Activated CD4-positive, alpha-beta memory T cell treated with anti-CD3 and anti-CD28 coated beads for 36 hours (primary cell): ENCODE measurements at regions not wholly inside any gene's neighbourhood (a gene's known extent, or its start where the extent isn't known, plus 50 kb on each side); places are given as distances from the start of the nearest gene placed in this dataset.

Source experiments
- CTCF ChIA-PET: fragments of 350-600 bp; sonication (Branson Sonifier 250); formaldehyde crosslinking; loops from one replicate; lab custom pipeline; 2021; ENCODE audit warnings: antibody characterized with exemption, inconsistent platforms; lab: Charles Lee
- POLR2A ChIA-PET: fragments of 350-600 bp; sonication (Branson Sonifier 250); formaldehyde crosslinking; loops from one replicate; lab custom pipeline; 2021; ENCODE audit warnings: antibody characterized with exemption; lab: Charles Lee
- DNase-seq: peaks from one replicate; pipeline ENCODE4 v3.0.0-alpha.2; 2020
- H3K27ac Mint-ChIP-seq: one replicate; pipeline ENCODE4 v1.8.0; 2021; ENCODE audit warnings: mixed read lengths
- H3K27me3 Mint-ChIP-seq: one replicate; pipeline ENCODE4 v1.8.0; 2021; ENCODE audit warnings: mixed read lengths
- H3K36me3 Mint-ChIP-seq: one replicate; pipeline ENCODE4 v1.8.0; 2021; ENCODE audit warnings: mixed read lengths
- H3K4me1 Mint-ChIP-seq: one replicate; pipeline ENCODE4 v1.8.0; 2021; ENCODE audit warnings: low read depth, mixed read lengths
- H3K4me3 Mint-ChIP-seq: one replicate; pipeline ENCODE4 v1.8.0; 2021; ENCODE audit warnings: mild to moderate bottlenecking, mixed read lengths
- H3K9me3 Mint-ChIP-seq: one replicate; pipeline ENCODE4 v1.8.0; 2021; ENCODE audit warnings: mixed read lengths
- intact Hi-C: fragments of 100-400 bp; cut with micrococcal nuclease; formaldehyde crosslinking; loops from one replicate; pipeline ENCODE4 v1.15.1; 2023

GRCh38 chr4:19375136-19375804, 876.4 kb upstream of the SLIT2 start:
- POLR2A ChIA-PET: no interaction called here
- Mint-ChIP-seq H3K36me3 (no peaks in the 10 kb centered on the region), H3K9me3 (peaks cover 14% of the 10 kb centered on the region), H3K4me3 (no peak overlapping the region), H3K27ac (no peak overlapping the region), H3K27me3 (no peaks in the 10 kb centered on the region), H3K4me1 (no peaks in the 10 kb centered on the region)
- intact Hi-C loops: no loop called here
- DNase-seq: no peak
- CTCF ChIA-PET: no interaction called here

- intact Hi-C loops: no loop called here
- ChIA-PET POLR2A (no interaction called here), CTCF (no interaction called here)
- no peak overlapping the region for H3K27ac Mint-ChIP-seq
- H3K27me3 Mint-ChIP-seq: no peaks in the 10 kb centered on the region
- peaks cover 14% of the 10 kb centered on the region for H3K9me3 Mint-ChIP-seq
- no peaks in the 10 kb centered on the region for H3K4me1 Mint-ChIP-seq
- H3K4me3 Mint-ChIP-seq: no peak overlapping the region
- H3K36me3 Mint-ChIP-seq: no peaks in the 10 kb centered on the region
- DNase-seq: no peak
Measured at GRCh38 chr4:19372390-19372789, 879.3 kb upstream of the SLIT2 start.

GRCh38 chr4:19368800-19369199, 882.9 kb upstream of the SLIT2 start:
- Mint-ChIP-seq H3K36me3 (no peaks in the 10 kb centered on the region), H3K27me3 (no peaks in the 10 kb centered on the region), H3K4me1 (no peaks in the 10 kb centered on the region), H3K4me3 (no peak overlapping the region), H3K27ac (no peak overlapping the region), H3K9me3 (peaks cover 14% of the 10 kb centered on the region)
- DNase-seq: no peak
- intact Hi-C loops: no loop called here
- POLR2A ChIA-PET: no interaction called here
- CTCF ChIA-PET: no interaction called here

GRCh38 chr4:19366916-19367315, 884.8 kb upstream of the SLIT2 start:
- ChIA-PET POLR2A (no interaction called here), CTCF (no interaction called here)
- H3K36me3 Mint-ChIP-seq: no peaks in the 10 kb centered on the region
- H3K27me3 Mint-ChIP-seq: no peaks in the 10 kb centered on the region
- no peak overlapping the region for H3K27ac Mint-ChIP-seq
- peaks cover 7% of the 10 kb centered on the region for H3K9me3 Mint-ChIP-seq
- H3K4me1 Mint-ChIP-seq: no peaks in the 10 kb centered on the region
- H3K4me3 Mint-ChIP-seq: no peak overlapping the region
- DNase-seq: no peak
- intact Hi-C loops: no loop called here

- ChIA-PET CTCF (no interaction called here), POLR2A (no interaction called here)
- no peak for DNase-seq
- Mint-ChIP-seq H3K4me3 (no peak overlapping the region), H3K36me3 (no peaks in the 10 kb centered on the region), H3K27me3 (no peaks in the 10 kb centered on the region), H3K27ac (no peak overlapping the region), H3K4me1 (no peaks in the 10 kb centered on the region), H3K9me3 (peaks cover 8% of the 10 kb centered on the region)
- intact Hi-C loops: no loop called here
Measured at GRCh38 chr4:19358015-19358414, 893.7 kb upstream of the SLIT2 start.

- Mint-ChIP-seq H3K9me3 (peaks cover 6% of the 10 kb centered on the region), H3K4me3 (no peak overlapping the region), H3K4me1 (no peaks in the 10 kb centered on the region), H3K27me3 (no peaks in the 10 kb centered on the region), H3K36me3 (no peaks in the 10 kb centered on the region), H3K27ac (no peak overlapping the region)
- intact Hi-C loops: no loop called here
- CTCF ChIA-PET: no interaction called here
- DNase-seq: no peak
- POLR2A ChIA-PET: no interaction called here
Measured at GRCh38 chr4:19349416-19349815, 902.3 kb upstream of the SLIT2 start.

- no peak for DNase-seq
- ChIA-PET POLR2A (no interaction called here), CTCF (no interaction called here)
- Mint-ChIP-seq H3K9me3 (peaks cover 6% of the 10 kb centered on the region), H3K27ac (no peak overlapping the region), H3K4me3 (no peak overlapping the region), H3K36me3 (no peaks in the 10 kb centered on the region), H3K27me3 (no peaks in the 10 kb centered on the region), H3K4me1 (no peaks in the 10 kb centered on the region)
- intact Hi-C loops: no loop called here
Measured at GRCh38 chr4:19348746-19349145, 903.0 kb upstream of the SLIT2 start.

- no peak for DNase-seq
- H3K27me3 Mint-ChIP-seq: no peaks in the 10 kb centered on the region
Measured at GRCh38 chr4:19346636-19347035, 905.1 kb upstream of the SLIT2 start.

GRCh38 chr4:19329631-19330030, 922.1 kb upstream of the SLIT2 start:
- no peaks in the 10 kb centered on the region for H3K36me3 Mint-ChIP-seq
- peaks cover 25% of the 10 kb centered on the region for H3K9me3 Mint-ChIP-seq
- no peaks in the 10 kb centered on the region for H3K27me3 Mint-ChIP-seq
- H3K27ac Mint-ChIP-seq: no peak overlapping the region
- no peak for DNase-seq
- H3K4me3 Mint-ChIP-seq: no peak overlapping the region
- ChIA-PET CTCF (no interaction called here), POLR2A (no interaction called here)
- intact Hi-C loops: no loop called here
- no peaks in the 10 kb centered on the region for H3K4me1 Mint-ChIP-seq

More at GRCh38 chr4:19346636-19347035, 905.1 kb upstream of the SLIT2 start:
- ChIA-PET CTCF (no interaction called here), POLR2A (no interaction called here)
- H3K9me3 Mint-ChIP-seq: peaks cover 12% of the 10 kb centered on the region
- H3K4me1 Mint-ChIP-seq: no peaks in the 10 kb centered on the region
- H3K4me3 Mint-ChIP-seq: no peak overlapping the region
- no peak overlapping the region for H3K27ac Mint-ChIP-seq
- no peaks in the 10 kb centered on the region for H3K36me3 Mint-ChIP-seq
- intact Hi-C loops: no loop called here

GRCh38 chr4:19329077-19329476, 922.6 kb upstream of the SLIT2 start:
- intact Hi-C loops: no loop called here
- Mint-ChIP-seq H3K27ac (no peak overlapping the region), H3K27me3 (no peaks in the 10 kb centered on the region), H3K4me1 (no peaks in the 10 kb centered on the region), H3K9me3 (peaks cover 22% of the 10 kb centered on the region), H3K4me3 (no peak overlapping the region), H3K36me3 (no peaks in the 10 kb centered on the region)
- ChIA-PET CTCF (no interaction called here), POLR2A (no interaction called here)
- DNase-seq: no peak

- Mint-ChIP-seq H3K36me3 (no peaks in the 10 kb centered on the region), H3K4me1 (no peaks in the 10 kb centered on the region), H3K4me3 (no peak overlapping the region), H3K27ac (no peak overlapping the region), H3K27me3 (no peaks in the 10 kb centered on the region), H3K9me3 (peaks cover 16% of the 10 kb centered on the region)
- DNase-seq: no peak
- ChIA-PET POLR2A (no interaction called here), CTCF (no interaction called here)
- intact Hi-C loops: no loop called here
Measured at GRCh38 chr4:19327364-19327763, 924.3 kb upstream of the SLIT2 start.

- Mint-ChIP-seq H3K4me1 (no peaks in the 10 kb centered on the region), H3K4me3 (no peak overlapping the region), H3K27ac (no peak overlapping the region), H3K9me3 (peaks cover 4% of the 10 kb centered on the region), H3K36me3 (no peaks in the 10 kb centered on the region), H3K27me3 (no peaks in the 10 kb centered on the region)
- CTCF ChIA-PET: no interaction called here
- POLR2A ChIA-PET: no interaction called here
- intact Hi-C loops: no loop called here
- DNase-seq: no peak
Measured at GRCh38 chr4:19324184-19324583, 927.5 kb upstream of the SLIT2 start.

- Mint-ChIP-seq H3K9me3 (peaks cover 11% of the 10 kb centered on the region), H3K4me1 (no peaks in the 10 kb centered on the region), H3K4me3 (no peak overlapping the region), H3K36me3 (no peaks in the 10 kb centered on the region), H3K27ac (no peak overlapping the region), H3K27me3 (no peaks in the 10 kb centered on the region)
- POLR2A ChIA-PET: no interaction called here
- intact Hi-C loops: no loop called here
- CTCF ChIA-PET: no interaction called here
- no peak for DNase-seq
Measured at GRCh38 chr4:19319607-19320006, 932.1 kb upstream of the SLIT2 start.
